HG03135 (cell line): ENCODE measurements at regions not wholly inside any gene's neighbourhood (a gene's known extent, or its start where the extent isn't known, plus 50 kb on each side); places are given as distances from the start of the nearest gene placed in this dataset.

Experiments
- ATAC-seq: cut with Tn5 transposase; IDR thresholded peaks from one replicate; pipeline ENCODE4 v1.9.1; 2021; ENCODE audit warnings: mild to moderate bottlenecking, moderate library complexity; ENCODE audit not compliant: unreplicated experiment

DNA sequence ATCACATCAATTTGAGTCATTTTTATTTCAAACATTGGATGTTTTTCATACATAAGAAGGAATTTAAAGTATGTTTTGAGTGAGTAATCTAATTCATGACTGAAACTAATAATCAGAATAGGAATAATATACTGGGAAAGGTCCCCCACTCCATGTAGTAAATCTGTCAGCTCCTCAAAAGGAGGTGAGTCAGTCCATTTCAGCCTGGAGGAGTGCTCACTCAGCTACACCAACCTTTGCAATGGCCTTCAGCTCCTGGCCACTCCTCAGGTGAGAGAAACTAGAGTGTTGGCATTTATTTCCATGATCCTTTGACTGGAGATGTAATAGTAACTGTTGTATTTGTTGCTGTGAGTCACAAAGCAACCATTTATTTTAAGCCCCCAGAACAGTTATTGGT lies 744.9 kb upstream of the ARRDC4 start:
- no peak for ATAC-seq

DNA sequence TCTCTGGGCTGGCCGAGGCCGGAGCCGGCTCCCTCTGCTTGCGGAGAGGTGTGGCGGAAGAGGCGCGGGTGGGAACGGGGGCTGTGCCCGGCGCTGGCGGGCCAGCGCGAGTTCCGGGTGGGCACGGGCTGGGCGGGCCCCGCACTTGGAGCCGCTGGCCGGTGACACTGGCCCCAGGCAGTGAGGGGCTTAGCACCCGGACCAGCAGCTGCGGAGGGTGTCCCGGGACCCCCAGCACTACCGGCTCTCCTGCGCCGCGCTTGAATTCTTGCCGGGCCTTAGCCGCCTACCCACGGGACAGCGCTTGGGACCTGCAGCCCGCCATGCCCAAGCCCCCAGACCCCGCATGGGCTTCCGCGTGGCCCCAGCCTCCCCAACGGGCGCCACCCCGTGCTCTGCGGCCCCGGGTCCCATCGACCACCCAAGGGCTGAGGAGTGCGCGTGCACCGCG lies 736.3 kb upstream of the ARRDC4 start:
- ATAC-seq: no peak

DNA sequence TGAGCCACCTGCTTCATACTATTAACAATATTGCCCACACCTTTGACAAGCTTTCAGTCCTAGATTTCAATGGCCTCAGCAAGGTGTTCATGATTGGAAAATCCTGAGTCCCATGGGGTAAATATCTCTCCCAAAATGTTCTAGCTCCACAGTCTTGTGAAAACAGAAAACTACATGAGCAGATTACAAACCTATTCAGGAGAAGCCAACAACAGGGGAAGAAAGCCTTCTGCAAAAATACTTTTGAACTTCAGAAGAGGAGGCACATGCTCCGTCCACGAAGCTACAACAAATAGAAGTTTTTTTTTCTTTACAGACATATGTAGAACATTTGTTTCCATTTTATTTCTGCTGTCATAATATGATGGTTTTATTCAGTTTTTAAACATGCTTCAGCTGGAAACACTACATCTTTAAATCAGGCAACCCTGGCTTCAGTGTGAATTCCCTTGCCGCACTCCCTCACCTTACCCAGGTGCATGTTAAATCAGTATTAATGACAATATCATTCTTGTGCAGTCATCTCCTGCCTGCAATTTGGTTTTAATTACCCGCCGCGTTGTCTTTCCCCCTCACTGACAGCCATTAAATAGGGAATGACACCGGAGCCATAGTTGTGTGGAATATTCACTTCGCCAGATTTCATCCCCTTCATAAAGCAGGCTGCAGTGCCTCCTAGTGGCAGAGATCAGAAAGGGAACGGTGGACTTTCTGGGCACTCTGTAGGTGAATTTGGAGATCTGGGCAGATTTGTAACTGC lies 725.5 kb upstream of the ARRDC4 start:
- ATAC-seq: no peak

DNA sequence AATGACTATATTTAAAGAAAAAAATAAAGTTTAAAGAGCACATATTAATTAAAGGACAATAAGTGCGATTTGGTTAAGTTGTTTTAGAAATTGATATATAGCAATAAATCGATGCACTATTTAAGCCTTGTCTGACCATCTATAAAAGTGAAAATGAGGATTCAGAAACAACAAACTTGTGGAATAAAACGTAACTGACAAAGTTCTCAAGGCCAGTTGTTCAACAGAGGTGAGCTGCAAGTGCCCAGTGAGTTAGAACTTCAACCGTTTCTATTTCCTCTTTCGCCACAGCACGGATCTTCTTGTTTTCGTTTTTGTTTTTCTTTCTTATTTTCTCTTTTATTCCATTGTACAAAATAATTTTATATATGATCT lies 724.9 kb upstream of the ARRDC4 start:
- no peak for ATAC-seq

DNA sequence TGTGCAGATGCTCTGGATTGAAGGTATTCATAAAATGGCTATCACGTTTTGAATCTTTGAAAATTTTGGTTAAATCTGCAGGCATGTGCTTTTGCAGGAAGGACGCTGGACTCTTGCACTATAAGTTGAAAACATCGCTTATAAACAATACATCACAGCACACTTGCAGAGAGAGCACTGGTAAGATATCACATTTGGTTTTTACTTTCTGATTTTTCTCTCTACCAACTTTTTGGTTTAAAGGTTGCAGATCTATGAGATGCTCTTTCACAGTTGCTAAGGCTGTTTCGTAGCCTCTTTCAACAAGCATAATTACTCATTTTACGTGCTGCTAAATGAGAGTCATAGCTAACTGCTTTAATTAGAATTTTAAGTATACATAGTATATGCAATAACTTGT lies 724.4 kb upstream of the ARRDC4 start:
- ATAC-seq: no peak

DNA sequence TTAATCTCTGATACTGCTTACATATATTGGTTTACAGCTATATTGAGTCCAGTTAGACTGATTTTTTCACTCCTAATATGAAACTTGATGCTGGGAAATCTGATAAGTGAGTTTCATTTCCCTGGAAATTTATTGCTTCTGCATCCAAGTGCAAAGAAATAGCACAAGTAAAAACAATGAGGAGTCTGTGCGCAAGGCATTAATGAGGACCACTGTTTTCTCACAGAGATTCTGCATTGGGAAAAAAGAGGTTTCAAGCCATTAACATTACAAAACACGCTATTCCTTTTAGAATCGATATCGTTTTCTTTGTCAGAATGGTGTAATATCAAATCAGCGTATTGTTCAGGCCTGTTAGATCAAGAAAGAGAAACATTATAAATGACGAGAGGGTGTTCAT lies 723.3 kb upstream of the ARRDC4 start:
- no peak for ATAC-seq

DNA sequence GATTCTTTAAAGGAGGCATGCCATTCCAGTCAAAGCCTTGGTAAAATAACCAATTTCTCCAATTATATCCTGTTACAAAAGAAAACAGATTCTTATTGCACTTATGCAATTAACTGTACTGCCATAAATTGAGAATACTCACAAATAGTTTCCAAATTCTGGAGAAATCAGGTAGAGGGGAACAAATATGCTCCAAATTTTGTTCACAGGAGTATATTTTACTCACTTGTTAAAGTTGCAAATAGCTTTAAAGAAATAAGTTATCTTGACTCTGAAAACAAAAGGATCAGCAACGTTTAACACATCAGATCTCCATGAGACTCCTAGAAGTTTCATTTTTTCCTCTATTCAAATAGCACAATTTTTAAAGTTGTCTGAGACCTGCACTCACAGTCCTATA lies 712.1 kb upstream of the ARRDC4 start:
- no peak for ATAC-seq

DNA sequence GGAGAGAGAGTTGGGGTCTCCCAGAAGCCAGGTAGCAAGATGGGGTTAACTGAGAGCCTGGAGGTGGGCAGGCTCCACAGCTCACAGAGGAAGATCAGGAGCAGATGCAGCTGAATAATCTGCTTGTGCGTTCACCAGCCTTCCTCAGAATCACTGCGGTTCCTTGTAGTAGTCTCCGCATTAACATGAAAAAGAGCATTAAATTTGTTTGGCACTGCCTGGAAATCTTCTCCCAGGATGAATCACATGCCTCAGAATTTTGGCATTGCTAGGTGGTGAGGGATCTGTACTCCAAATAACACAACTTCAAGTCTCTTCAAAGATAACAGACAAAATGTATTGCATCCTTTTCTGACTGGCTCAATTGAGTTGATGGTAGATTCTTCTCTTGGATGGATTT lies 700.6 kb upstream of the ARRDC4 start:
- no peak for ATAC-seq

DNA sequence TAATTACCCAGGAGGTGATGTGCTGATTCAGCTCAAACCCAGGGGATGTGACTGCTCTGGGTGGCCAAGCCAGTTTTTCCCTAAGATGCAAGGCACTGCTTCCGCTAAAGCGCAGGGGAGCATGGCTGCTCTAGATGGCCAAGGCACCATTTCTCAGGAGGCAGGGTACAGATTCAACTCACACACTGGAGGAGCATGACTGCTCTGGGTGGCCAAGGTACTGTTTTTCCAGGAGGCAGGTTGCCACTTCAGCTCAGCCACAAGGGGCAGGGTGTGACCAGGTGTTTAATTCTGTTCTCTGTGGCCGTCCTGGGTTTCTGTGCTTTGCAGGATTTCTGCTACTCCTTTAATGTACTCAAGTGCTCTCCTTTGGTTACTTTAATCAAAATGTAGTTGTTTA lies 659.3 kb upstream of the ARRDC4 start:
- no peak for ATAC-seq

DNA sequence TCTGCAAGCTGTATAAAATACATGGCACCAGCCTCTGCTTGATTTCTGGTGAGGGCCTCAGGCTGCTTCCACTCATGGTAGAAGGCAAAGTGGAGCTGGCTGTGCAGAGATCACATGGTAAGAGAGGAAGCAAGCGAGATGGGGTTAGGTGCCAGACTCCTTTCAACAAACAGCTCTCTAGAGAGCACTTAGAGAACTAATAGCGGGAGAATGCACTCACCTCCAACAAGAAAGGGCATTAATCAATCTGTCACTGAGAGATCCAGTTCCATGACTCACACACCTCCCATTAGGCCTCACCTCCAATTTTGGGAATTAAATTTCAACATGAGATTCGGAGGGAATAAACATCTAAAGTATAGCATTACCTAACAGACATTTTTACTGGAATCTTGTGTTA lies 644.1 kb upstream of the ARRDC4 start:
- no peak for ATAC-seq

DNA sequence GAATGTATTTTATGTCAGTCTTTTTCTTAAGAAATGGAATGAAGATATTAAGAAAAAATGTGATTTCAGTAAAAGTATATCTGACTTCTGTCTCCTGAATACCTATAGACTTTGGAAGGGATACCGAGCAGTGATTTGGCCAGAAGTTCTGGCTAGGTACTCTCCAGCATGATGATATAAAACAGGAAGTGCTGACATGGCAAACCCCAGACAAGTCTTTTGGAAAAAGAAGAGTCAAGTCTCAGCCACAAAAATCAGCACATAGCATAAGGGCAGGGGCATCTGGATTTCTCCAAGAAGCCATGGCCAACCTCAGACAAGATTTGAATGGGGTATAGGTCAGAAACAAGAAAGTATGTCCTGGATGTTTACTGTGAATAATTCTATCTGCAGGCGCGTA lies 643.3 kb upstream of the ARRDC4 start:
- ATAC-seq: no peak

DNA sequence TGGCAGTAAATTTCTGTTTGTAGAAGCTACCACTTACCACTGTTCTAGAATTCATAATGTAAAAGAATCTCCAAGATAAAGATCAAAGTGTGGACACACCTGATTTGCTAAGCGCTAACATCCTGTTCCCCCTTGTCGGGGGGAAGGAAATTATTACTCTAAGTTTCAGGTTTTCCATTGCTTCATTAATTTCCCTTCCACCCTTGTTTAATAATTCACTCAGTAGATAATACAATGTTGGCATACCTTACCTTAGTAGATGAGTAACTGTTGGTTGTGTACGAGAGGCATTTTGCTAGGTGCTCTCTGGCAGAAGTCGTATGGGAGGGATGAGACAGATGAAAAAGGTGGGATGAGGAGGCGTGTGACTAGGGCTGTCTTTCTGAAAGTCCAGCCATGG lies 641.2 kb upstream of the ARRDC4 start:
- ATAC-seq: no peak

DNA sequence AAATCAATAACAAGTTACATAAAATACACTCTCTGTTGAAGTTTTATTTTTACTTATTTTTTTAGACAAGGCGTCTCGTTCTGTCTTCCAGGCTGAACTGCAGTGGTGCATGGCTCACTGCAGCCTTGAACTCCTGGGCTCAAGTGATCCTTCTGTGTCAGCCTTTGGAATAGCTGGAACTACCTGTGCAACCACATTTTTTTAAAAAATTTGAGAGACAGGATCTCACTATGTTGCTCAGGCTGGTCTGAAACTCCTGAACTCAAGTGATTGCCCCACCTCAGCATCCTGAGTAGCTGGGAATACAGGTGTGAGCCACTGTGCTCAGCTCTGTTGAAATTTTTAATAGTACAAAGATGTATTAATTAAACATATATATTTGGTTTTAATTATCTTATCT lies 614.3 kb upstream of the ARRDC4 start:
- no peak for ATAC-seq

DNA sequence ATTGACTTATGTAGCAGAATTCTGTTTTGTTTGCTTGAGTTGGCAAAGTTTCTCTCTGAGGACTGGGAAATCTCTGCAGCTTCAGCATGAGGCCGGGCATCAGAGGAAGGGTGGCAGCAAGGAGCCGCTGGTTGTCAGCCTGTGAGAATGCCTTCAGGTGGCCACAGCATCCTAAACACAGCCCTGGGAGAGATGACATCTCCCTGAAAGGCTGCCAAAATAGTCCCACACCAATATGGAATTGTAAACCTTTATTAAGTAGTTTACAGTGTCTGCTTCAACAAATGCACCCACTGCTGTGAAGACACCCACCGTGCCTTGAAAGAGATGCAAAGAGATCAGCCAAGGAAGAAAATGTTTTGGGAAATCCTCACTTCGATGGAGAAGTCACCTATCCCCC lies 609.7 kb upstream of the ARRDC4 start:
- ATAC-seq: no peak

DNA sequence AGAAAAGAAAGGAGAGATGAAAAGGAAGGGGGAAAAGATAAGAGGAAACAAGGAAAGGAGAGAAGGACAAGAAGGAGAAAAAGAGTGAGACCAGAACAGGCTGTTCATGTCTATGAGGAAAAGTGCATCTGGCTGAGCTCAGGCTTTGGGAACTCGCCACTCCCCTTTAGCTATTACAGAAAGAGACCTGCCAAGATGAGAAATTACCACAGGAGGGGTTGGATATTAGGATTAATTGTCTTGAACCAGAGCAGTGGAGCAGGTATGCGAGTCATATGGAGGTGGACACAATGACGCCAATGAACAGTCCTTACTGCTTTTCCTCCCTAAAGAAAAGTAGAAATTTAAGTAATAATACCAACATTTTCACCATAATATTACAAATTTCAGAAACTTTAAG lies 577.0 kb upstream of the ARRDC4 start:
- no peak for ATAC-seq

DNA sequence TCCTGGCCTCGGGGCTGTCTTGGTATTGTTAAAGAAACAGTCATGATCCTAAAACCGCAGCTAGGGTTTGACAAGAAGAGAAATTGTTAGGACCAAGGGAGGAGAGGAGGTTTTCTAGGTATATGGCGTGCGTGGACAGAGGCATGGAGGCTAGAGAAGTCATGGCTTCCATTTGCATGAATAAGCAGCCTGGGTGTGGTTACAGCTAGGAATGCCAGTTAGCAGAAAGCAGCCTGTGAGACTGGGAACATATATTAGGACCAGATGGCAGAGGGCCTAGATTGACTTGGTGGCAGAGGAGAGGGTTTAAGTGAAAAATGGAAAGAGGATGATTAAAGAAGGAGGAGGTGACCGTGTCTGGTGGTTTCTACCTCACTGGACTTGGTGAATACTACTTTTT lies 573.6 kb upstream of the ARRDC4 start:
- ATAC-seq: no peak

DNA sequence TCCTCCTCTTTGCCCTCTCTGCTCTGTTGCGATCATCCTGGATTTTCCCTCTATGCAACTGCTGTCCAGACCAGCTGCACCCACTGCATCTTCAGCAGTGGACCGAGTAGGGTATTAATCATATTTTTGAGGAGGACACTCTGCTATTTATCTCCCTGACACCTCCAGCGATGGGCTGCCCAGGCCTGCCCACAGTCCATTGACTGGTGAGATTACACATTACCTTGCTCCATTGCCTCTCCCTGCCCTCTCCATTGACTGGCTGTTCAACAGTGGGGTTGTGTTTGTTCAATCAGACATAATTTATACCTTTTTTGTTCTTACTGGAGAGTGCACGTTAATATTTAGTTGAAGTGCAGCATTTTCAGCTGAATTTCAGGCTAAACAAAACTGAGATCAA lies 559.3 kb upstream of the ARRDC4 start:
- ATAC-seq: no peak

DNA sequence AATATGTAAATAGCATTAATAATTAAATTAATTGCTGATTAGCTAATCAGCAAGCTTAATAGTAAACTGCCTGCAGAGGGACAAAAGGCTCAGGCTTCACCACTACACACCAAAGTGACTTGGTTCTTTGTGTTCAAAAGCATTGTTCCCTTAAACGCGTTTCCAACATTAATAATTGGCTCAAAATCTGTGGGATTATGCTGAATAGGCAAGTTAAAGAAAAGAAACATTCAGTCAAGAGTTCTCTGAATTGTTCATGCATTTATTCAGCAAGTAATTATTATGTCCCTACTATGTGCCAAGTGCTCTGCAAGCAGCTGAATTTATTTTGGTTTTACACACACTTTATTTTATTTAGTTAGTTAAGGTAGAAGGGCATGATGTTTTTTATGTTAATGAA lies 558.5 kb upstream of the ARRDC4 start:
- no peak for ATAC-seq

DNA sequence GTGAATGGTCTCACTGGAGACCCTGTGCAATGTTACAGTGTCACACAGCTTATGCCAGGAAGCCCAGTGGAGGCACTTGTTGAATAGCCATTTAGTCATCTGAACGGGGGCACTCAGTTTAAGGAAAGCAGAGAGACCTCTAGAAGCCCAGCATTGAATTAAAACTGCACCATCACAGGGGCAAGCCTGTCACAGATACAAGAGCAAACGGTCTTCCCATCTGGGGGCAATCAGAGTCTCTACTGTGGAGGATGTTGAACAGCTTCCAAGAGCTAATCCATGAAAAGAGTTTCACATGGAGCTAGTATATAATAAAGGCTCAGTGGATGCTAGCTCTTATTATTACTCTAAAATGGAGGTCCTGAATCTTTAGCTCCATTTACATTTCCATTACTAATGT lies 553.7 kb upstream of the ARRDC4 start:
- no peak for ATAC-seq

DNA sequence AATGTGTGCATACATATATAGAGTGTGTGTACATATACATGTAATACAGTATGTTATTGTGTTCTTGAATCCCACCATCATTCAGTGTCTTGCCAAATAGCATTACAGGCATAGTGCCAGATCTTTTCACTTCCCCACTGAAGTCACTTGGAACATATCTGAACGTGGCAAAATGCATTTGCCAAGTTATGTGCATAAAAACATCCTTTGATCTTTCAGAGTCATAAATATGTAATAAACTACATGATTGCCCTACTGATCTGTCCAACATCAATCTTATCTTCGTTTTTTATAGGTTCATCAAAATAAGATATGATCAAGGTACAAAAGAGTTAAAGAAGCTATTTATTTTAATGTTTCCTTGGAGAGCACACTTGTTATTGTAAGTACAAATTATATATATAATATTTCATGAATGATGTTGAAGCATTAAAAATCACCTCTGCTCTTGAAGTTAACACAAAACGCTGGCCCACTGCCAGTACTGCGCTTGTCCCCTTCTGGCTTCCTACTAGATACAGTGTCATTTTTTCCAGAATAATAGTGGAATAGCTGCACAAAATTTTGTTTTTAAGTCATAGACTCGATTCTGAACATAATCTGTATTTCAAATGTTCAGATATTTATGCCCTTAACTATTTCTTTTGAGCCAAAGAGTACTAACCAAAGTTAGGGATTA lies 549.5 kb upstream of the ARRDC4 start:
- no peak for ATAC-seq

DNA sequence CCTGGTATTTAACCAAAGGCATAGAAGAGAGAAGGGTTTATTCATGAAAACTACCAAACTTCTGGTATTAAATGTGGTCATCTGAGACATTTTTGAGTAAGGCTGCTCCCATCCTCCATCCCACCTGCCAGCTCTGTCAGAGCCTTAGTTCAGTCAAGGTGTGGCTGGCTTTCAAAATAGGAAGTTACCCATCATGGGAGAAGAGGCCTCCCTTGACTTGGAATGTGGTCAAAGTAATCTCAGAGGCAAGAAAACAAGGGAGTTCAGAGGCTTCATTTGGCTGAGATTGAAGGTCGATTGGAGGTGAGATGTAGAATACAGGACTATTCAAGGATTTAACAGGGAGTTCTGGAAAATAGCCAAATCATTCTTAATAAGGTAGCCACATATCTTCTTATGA lies 540.4 kb upstream of the ARRDC4 start:
- ATAC-seq: no peak

DNA sequence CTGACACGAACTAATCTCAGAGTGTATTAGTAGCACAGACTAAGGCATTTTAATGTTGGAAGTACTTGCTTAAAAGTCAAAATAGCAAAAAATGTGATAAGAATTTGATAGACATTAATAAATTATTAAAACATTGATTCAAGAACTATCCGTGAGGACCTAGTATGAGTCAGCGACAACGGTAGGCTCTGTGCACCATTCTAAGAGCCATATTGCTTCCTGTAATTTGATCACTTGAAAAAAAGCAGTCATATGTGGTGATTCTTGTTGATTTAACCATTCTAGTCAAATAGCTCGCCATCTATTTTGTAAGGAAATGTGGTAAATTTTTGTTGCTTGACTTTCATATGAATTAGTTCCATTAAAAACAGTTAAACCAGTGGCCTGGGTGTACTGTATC lies 534.9 kb upstream of the ARRDC4 start:
- no peak for ATAC-seq

DNA sequence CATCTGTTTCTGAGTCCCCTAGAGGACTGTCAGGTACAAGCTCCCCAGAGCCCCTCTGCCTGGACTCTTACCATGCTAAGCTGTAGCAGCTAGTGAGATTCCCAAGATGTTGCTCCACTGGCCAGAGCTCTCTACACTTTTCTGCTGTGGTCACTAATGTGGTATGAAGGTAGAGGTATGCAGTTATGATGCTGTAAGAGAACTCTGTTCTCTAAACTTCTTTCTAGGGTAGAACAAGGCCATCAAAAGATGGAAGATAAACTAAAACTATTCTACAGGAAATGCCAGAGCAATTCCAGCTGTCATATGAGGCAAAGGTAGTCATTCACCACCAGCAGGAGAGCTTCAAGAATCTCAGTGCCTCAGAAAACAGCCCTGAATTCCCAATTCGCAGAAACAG lies 517.4 kb upstream of the ARRDC4 start:
- no peak for ATAC-seq
